ENCODE measurements at regions not wholly inside any gene's neighbourhood (a gene's known extent, or its start where the extent isn't known, plus 50 kb on each side); places are given as distances from the start of the nearest gene placed in this dataset.

DNA sequence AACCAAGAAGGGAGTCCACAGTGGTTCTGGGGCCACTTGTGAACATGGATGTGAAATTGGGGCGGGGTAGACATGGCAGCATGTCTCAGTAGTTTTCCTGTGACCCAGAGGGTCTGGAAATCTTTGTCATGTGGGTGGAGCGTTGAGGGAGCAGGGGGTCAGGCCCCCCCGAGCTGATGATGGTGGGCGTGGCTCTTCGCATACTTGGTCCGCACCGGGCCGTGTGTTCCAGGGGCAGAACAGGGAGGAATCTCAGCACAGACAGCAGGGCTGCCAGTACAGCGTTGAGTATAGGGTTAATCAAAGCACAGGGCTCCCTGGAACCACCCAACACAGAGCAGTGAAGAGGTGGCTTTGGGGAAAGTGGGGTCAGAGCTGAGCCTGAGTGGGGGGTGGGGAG lies 267.5 kb downstream of the SEC14L1 start:
- no peak overlapping the region for H3K27ac ChIP-seq
- TF ChIP-seq ZFX (IDR thresholded peaks at IDR 0.05), result no peak
- TF ChIP-seq, protein P1, sequence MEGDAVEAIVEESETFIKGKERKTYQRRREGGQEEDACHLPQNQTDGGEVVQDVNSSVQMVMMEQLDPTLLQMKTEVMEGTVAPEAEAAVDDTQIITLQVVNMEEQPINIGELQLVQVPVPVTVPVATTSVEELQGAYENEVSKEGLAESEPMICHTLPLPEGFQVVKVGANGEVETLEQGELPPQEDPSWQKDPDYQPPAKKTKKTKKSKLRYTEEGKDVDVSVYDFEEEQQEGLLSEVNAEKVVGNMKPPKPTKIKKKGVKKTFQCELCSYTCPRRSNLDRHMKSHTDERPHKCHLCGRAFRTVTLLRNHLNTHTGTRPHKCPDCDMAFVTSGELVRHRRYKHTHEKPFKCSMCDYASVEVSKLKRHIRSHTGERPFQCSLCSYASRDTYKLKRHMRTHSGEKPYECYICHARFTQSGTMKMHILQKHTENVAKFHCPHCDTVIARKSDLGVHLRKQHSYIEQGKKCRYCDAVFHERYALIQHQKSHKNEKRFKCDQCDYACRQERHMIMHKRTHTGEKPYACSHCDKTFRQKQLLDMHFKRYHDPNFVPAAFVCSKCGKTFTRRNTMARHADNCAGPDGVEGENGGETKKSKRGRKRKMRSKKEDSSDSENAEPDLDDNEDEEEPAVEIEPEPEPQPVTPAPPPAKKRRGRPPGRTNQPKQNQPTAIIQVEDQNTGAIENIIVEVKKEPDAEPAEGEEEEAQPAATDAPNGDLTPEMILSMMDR (conservative IDR thresholded peaks at IDR 0.05), result no peak

DNA sequence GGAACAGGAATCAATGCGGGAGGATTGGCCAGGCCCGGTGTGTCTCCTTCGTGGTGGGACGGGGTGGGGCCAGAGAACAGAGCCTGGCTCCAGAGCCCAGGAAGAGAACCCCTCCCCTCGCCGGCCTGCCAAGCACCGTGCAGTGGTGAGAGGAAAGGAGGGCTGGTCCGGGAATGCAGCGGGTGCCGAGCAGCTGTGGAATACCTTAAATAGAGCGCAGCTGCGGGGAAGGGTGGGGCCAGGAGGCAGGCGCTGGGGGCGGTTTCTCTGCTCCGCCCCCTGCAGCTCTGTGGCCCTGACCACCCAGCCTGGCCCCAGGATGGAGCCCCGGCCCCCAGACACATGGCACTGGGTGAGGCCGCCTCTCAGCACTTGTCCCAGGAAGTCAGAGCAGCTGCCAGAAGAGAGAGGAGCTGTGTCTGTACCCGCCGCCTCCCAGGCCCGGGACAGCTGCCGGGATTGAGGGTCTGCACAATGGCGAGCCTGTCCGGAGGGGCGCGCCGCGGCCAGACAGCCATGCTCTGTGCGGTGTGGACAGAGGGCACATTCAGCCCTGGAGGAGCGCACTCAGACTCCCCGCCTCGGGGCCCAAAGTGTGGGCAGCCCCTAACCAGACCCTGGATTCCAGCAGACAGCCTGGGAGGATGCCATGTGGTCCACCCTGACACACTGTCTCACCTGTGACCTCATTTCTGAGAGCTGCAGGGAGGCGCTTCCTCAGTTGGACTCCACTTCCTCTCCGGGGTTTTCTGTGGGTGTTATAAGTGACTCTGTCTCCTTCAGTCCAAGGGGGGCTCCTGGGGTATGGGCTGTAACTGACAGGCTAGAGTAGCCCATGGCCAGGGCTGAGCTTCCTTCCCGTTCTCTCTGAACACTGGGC lies 268.8 kb downstream of the SEC14L1 start:
- TF ChIP-seq, protein P1 (conservative IDR thresholded peaks at IDR 0.05), result no peak
- no peak for TF ChIP-seq ZFX (IDR thresholded peaks at IDR 0.05)
- no peak overlapping the region for H3K27ac ChIP-seq

DNA sequence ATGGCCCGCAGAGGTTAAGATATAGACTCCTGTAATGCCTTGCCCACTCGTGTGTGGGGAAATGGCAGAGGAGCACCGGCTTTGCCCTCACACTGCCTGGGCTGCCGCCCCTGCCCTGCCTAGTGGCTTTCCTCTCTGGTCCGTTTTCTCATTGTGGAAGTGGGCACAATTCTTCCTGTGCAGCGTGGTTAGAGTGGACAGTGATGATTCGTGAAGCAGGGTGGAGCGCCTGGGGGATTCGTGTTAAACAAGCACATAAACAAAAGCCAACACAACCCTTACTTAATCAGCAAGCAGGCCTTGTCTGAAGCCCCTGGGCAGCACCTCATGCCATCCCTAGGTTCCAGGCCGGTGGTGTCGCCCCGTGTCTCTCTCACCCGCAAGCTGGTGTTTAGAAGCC lies 269.7 kb downstream of the SEC14L1 start:
- TF ChIP-seq, protein P1 (conservative IDR thresholded peaks at IDR 0.05), result no peak
- TF ChIP-seq ZFX (IDR thresholded peaks at IDR 0.05), result no peak
- no peak overlapping the region for H3K27ac ChIP-seq

DNA sequence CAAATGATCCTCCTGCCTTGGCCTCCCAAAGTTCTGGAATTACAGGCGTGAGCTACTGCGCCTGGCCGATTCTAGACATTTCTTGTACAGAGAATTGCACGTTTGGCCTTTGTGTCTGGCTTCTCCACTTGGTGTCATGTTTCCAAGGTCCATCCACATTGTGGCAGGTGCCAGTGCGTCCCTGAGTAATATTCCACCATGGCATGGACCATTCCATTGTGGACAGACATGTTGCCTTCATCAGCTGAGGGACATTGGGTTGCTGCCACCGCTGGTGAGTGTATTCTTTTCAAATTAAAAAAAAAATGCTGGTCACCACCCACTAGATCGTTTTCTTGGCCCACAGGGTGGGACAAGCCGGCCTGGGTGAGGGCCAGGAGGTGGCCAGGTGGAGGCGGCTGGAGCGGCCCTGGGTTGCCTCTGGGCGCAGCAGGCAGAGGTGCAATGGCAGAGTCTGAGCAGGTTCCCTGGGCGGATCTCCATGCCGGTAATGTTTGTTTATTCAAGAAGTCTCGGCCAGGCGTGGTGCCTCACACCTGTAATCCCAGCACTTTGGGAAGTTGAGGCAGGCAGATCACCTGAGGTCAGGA lies 274.1 kb downstream of the SEC14L1 start:
- no peak overlapping the region for H3K27ac ChIP-seq
- no peak for TF ChIP-seq ZFX (IDR thresholded peaks at IDR 0.05)
- TF ChIP-seq, protein P1 (conservative IDR thresholded peaks at IDR 0.05), result no peak

DNA sequence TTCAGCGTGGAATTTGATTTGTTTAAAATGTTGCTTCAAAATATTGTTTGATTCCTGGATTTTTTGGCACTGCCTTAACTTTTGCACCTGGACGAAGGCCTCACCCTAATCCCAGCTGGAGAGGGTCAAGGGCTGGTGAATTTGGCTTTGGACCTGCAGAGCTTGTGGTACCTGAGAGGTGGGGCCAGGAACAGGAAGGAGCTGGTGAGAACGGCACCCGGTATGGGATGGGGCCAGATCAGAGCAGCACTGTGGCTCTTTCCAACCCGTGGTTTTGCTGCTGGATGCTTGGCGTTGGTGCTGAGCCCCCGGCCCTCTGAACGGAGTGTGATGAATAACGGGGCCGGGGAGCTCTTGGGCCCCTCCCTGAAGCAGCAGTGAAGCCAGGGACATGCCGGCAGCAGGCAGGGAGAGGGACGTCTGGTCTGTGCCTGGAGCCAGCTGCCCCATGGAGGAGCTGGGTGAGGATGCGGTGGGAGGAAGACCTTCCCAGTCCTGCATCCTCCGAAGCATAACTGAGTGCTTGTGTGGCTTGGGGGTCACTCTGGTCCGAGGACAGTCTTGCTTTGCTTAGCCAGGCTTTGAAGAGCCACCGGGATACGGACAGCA lies 275.4 kb downstream of the SEC14L1 start:
- no peak overlapping the region for H3K27ac ChIP-seq
- TF ChIP-seq ZFX (IDR thresholded peaks at IDR 0.05), result no peak
- TF ChIP-seq, protein P1 (conservative IDR thresholded peaks at IDR 0.05), result no peak

DNA sequence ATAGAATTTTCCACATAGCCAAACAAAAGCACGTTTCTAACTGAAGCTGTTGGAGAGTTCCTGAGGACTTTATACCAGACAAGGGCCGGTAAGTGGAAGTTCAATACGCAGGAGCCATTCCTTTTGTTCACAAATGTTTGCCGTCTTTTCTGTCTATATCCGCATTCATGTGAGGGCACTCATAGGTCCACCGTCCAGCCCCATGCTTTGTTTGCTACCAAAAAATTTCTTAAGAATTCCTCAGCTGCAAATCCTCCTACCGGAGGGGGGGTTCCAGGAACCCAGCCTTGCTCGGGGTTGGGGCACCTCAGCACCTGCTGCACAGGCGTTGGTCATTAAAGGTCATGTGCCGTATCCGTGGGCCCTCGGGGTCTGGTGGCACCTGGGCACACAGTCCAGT lies 276.8 kb downstream of the SEC14L1 start:
- no peak for TF ChIP-seq ZFX (IDR thresholded peaks at IDR 0.05)
- TF ChIP-seq, protein P1 (conservative IDR thresholded peaks at IDR 0.05), result no peak
- H3K27ac ChIP-seq, result no peak overlapping the region

DNA sequence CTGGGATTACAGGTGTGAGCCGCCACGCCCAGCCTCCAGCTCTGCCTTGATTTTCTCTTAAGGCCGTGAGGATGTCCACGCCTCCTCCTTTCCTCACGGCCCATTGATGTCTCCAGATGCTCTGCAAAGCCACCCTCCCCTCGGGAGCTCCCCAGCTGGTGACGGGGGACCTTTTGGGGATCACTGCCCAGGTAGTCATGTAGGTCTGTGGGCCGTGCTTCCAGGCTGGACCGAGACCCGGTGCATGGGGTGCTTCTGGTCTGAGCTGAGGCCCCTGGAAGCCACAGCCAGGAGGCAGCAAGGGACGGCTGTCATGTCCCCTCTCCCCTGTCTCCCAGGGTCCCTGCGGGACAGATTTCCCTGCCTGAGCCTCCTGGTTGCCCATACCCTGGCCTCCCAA lies 277.8 kb downstream of the SEC14L1 start:
- no peak overlapping the region for H3K27ac ChIP-seq
- no peak for TF ChIP-seq ZFX (IDR thresholded peaks at IDR 0.05)
- TF ChIP-seq, protein P1 (conservative IDR thresholded peaks at IDR 0.05), result no peak

Data from C4-2B (cell line).